ENCODE measurements at regions not wholly inside any gene's neighbourhood (a gene's known extent, or its start where the extent isn't known, plus 50 kb on each side); places are given as distances from the start of the nearest gene placed in this dataset.

- no peak for ATAC-seq (ENCODE audit: low read depth)
- POLR2A ChIA-PET, result no interaction called here
These were observed 1044.1 kb upstream of the ZEB2 start for GRCh38 chr2:145563741-145564615.

GRCh38 chr2:145561152-145561551 is 1041.2 kb upstream of the ZEB2 start:
- intact Hi-C loops (cut with micrococcal nuclease), result no loop called here
- ChIA-PET CTCF (no interaction called here), POLR2A (no interaction called here)
- no peaks in the 10 kb centered on the region for H3K9me3 Mint-ChIP-seq
- no peaks in the 10 kb centered on the region for H3K27me3 Mint-ChIP-seq
- no peak overlapping the region for H3K27ac Mint-ChIP-seq
- no peaks in the 10 kb centered on the region for H3K36me3 Mint-ChIP-seq (ENCODE audit: low read depth)
- ATAC-seq (ENCODE audit: low read depth) (no peak), DNase-seq (no peak)
- no peak for TF ChIP-seq CTCF (IDR thresholded peaks at IDR 0.05)
- H3K4me1 Mint-ChIP-seq, result peaks cover 6% of the 10 kb centered on the region
- H3K4me3 Mint-ChIP-seq, result no peak overlapping the region

More at GRCh38 chr2:145563741-145564615, 1044.1 kb upstream of the ZEB2 start:
- no peak for TF ChIP-seq CTCF (IDR thresholded peaks at IDR 0.05)
- no peaks in the 10 kb centered on the region for H3K36me3 Mint-ChIP-seq (ENCODE audit: low read depth)
- H3K27ac Mint-ChIP-seq, result no peak overlapping the region
- intact Hi-C loops (cut with micrococcal nuclease), result no loop called here
- H3K4me1 Mint-ChIP-seq, result peaks cover 6% of the 10 kb centered on the region
- CTCF ChIA-PET, result no interaction called here
- no peaks in the 10 kb centered on the region for H3K27me3 Mint-ChIP-seq
- no peak for DNase-seq
- no peak overlapping the region for H3K4me3 Mint-ChIP-seq
- no peaks in the 10 kb centered on the region for H3K9me3 Mint-ChIP-seq

GRCh38 chr2:145558617-145559350 is 1038.9 kb upstream of the ZEB2 start:
- TF ChIP-seq CTCF (IDR thresholded peaks at IDR 0.05), result no peak
- DNase-seq (no peak), ATAC-seq (ENCODE audit: low read depth) (no peak)
- Mint-ChIP-seq H3K4me1 (peaks cover 6% of the 10 kb centered on the region), H3K27me3 (no peaks in the 10 kb centered on the region), H3K27ac (no peak overlapping the region), H3K4me3 (no peak overlapping the region), H3K36me3 (ENCODE audit: low read depth) (no peaks in the 10 kb centered on the region), H3K9me3 (no peaks in the 10 kb centered on the region)
- ChIA-PET POLR2A (no interaction called here), CTCF (no interaction called here)
- intact Hi-C loops (cut with micrococcal nuclease), result no loop called here

- DNase-seq, result no peak
- H3K4me1 Mint-ChIP-seq, result no peaks in the 10 kb centered on the region
- no peaks in the 10 kb centered on the region for H3K27me3 Mint-ChIP-seq
- intact Hi-C loops (cut with micrococcal nuclease), result no loop called here
- H3K36me3 Mint-ChIP-seq (ENCODE audit: low read depth), result no peaks in the 10 kb centered on the region
- no peak for ATAC-seq (ENCODE audit: low read depth)
- H3K27ac Mint-ChIP-seq, result no peak overlapping the region
- no peak overlapping the region for H3K4me3 Mint-ChIP-seq
- POLR2A ChIA-PET, result no interaction called here
- no peaks in the 10 kb centered on the region for H3K9me3 Mint-ChIP-seq
- no peak for TF ChIP-seq CTCF (IDR thresholded peaks at IDR 0.05)
- CTCF ChIA-PET, result no interaction called here
These were observed 1035.4 kb upstream of the ZEB2 start for GRCh38 chr2:145555360-145555759.

GRCh38 chr2:145551686-145552085 is 1031.8 kb upstream of the ZEB2 start:
- intact Hi-C loops (cut with micrococcal nuclease), result loop anchor here (5.0 kb wide), 1 partner anchor 146 kb away; no protein-coding TSS in a partner anchor
- ChIA-PET POLR2A (no interaction called here), CTCF (no interaction called here)
- Mint-ChIP-seq H3K27ac (no peak overlapping the region), H3K36me3 (ENCODE audit: low read depth) (no peaks in the 10 kb centered on the region), H3K4me1 (no peaks in the 10 kb centered on the region), H3K27me3 (no peaks in the 10 kb centered on the region), H3K4me3 (no peak overlapping the region), H3K9me3 (no peaks in the 10 kb centered on the region)
- ATAC-seq (ENCODE audit: low read depth) (no peak), DNase-seq (no peak)
- TF ChIP-seq CTCF (IDR thresholded peaks at IDR 0.05), result no peak
